ENCODE measurements at regions not wholly inside any gene's neighbourhood (a gene's known extent, or its start where the extent isn't known, plus 50 kb on each side); places are given as distances from the start of the nearest gene placed in this dataset.
A peak's percentile ranks its signal among the peaks of the same experiment; 100 is the strongest.

DNA sequence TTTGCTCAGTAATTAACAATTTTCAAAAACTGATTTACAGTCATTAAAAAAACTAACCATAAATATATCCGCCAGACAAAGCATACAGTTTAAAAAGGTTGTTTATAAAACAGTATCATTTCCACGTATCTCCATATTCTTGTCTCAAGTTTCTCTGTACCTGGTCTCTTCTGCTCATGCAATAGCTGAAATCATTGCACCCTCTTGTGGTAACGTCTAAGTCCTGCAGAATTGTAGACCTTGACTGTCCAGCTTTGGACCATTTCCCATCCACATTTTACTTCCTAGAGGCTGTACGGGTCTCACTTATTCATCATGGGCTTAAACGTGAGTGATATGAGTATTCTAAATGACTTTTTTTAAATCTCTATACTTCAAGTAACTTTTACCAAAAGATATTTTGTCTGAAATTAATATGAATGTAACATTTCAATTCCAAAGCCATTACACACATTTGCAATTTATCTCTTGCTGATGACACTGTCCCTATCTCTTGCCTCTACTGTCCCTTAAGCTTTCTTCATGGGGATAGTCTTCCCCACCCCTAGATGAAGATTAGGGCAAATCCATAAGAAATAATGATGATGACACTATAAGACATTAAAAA lies 118.5 kb downstream of the BTC start:
- TF ChIP-seq, protein P1, sequence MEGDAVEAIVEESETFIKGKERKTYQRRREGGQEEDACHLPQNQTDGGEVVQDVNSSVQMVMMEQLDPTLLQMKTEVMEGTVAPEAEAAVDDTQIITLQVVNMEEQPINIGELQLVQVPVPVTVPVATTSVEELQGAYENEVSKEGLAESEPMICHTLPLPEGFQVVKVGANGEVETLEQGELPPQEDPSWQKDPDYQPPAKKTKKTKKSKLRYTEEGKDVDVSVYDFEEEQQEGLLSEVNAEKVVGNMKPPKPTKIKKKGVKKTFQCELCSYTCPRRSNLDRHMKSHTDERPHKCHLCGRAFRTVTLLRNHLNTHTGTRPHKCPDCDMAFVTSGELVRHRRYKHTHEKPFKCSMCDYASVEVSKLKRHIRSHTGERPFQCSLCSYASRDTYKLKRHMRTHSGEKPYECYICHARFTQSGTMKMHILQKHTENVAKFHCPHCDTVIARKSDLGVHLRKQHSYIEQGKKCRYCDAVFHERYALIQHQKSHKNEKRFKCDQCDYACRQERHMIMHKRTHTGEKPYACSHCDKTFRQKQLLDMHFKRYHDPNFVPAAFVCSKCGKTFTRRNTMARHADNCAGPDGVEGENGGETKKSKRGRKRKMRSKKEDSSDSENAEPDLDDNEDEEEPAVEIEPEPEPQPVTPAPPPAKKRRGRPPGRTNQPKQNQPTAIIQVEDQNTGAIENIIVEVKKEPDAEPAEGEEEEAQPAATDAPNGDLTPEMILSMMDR (IDR thresholded peaks at IDR 0.05) = peak; percentile 31 to 80 (median 61)
- no peak for TF ChIP-seq POLR2A (IDR thresholded peaks at IDR 0.05)
- no peak for TF ChIP-seq POLR2AphosphoS5 (IDR thresholded peaks at IDR 0.05)

Data from breast epithelium (tissue), 3 donors.